OCI-LY1 (cell line): ENCODE measurements at regions not wholly inside any gene's neighbourhood (a gene's known extent, or its start where the extent isn't known, plus 50 kb on each side); places are given as distances from the start of the nearest gene placed in this dataset.
A peak's percentile ranks its signal among the peaks of the same experiment; 100 is the strongest.

Source experiments
- H2AFZ ChIP-seq: fragments of 200-600 bp; sonication (generic), shearing (Covaris generic); 2 replicates; pipeline ENCODE4 v1.6.0; 2014; ENCODE audit warnings: antibody characterized with exemption, mild to moderate bottlenecking, low read length
- H3F3A ChIP-seq: fragments of 200-600 bp; sonication (generic), shearing (Covaris generic); 2 replicates; pipeline ENCODE4 v1.6.0; 2014; ENCODE audit warnings: mild to moderate bottlenecking, antibody characterized with exemption, low read length, moderate library complexity; ENCODE audit not compliant: insufficient read depth
- H3K27ac ChIP-seq: fragments of 200-600 bp; sonication (generic); 2 replicates; pipeline ENCODE4 v1.5.1; 2014; ENCODE audit warnings: low read length, mixed run types, mild to moderate bottlenecking, low read depth; ENCODE audit not compliant: poor library complexity, severe bottlenecking
- H3K27me3 ChIP-seq: fragments of 200-600 bp; sonication (generic); 2 replicates; pipeline ENCODE4 v1.6.0; 2014; ENCODE audit warnings: antibody characterized with exemption, mild to moderate bottlenecking, low read length, moderate library complexity; ENCODE audit not compliant: insufficient read depth
- H3K36me3 ChIP-seq: fragments of 200-600 bp; sonication (generic); 2 replicates; pipeline ENCODE4 v1.6.1; 2014; ENCODE audit warnings: mild to moderate bottlenecking, antibody characterized with exemption, low read length, moderate library complexity, mixed read lengths; ENCODE audit not compliant: insufficient read depth
- H3K4me1 ChIP-seq: fragments of 200-600 bp; sonication (generic); 2 replicates; pipeline ENCODE4 v1.5.1; 2014; ENCODE audit warnings: mild to moderate bottlenecking, low read length, moderate library complexity; ENCODE audit not compliant: insufficient read depth, severe bottlenecking
- H3K4me2 ChIP-seq: fragments of 200-600 bp; sonication (generic), shearing (Covaris generic); 2 replicates; pipeline ENCODE4 v1.6.1; 2014; ENCODE audit warnings: low read length
- H3K4me3 ChIP-seq: fragments of 200-600 bp; sonication (generic); 2 replicates; pipeline ENCODE4 v1.5.1; 2014; ENCODE audit warnings: low read length, low read depth, mild to moderate bottlenecking, mixed read lengths; ENCODE audit not compliant: poor library complexity, severe bottlenecking
- H3K79me2 ChIP-seq: fragments of 200-600 bp; shearing (Covaris generic); 2 replicates; pipeline ENCODE4 v1.6.1; 2016; ENCODE audit warnings: mixed run types, low read length, mixed read lengths; ENCODE audit not compliant: insufficient read depth
- H3K9ac ChIP-seq: fragments of 200-600 bp; sonication (generic), shearing (Covaris generic); 2 replicates; pipeline ENCODE4 v1.6.1; 2014; ENCODE audit warnings: mild to moderate bottlenecking, low read length, mixed read lengths
- H3K9me2 ChIP-seq: fragments of 200-600 bp; sonication (generic), shearing (Covaris generic); 2 replicates; pipeline ENCODE4 v1.6.1; 2014; ENCODE audit warnings: low read depth, mild to moderate bottlenecking, low read length, mixed read lengths
- H3K9me3 ChIP-seq: fragments of 200-600 bp; shearing (Covaris generic); 2 replicates; pipeline ENCODE4 v1.6.1; 2014; ENCODE audit warnings: low read length, mixed read lengths
- H4K20me1 ChIP-seq: fragments of 200-600 bp; sonication (generic), shearing (Covaris generic); 2 replicates; pipeline ENCODE4 v1.6.0; 2016; ENCODE audit warnings: mild to moderate bottlenecking, low read length; ENCODE audit not compliant: insufficient read depth
- EZH2 ChIP-seq: fragments of 200-600 bp; sonication (generic), shearing (Covaris generic); IDR thresholded peaks from 2 replicates; pipeline ENCODE4 v1.8.0; 2017; ENCODE audit warnings: borderline replicate concordance, mixed run types, mild to moderate bottlenecking, antibody characterized with exemption, low read length, moderate library complexity, mixed read lengths
- TF ChIP-seq, protein P1 (sequence below): fragments of 200-600 bp; sonication (generic), shearing (Covaris generic); IDR thresholded peaks from 2 replicates; pipeline ENCODE4 v1.5.1; 2017; ENCODE audit warnings: mild to moderate bottlenecking, antibody characterized with exemption, low read length, moderate library complexity, mixed read lengths

DNA sequence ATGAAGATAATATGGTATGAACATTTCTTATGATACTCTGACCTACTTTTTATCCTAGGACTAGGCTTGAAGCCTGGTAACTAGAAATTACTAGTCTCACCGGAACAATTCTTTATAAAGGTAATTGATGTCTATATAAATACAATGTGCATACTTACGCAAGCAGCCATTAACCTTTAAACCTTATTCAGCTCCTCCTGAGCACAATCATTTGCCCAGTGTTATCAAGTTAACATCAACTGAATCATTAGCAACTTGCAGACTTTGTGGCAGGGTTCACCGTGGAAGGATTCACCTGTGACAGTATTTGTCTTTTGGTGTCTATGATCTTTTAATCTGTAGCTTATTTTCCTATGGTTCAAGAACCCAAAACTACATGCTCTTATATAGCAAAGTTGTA lies 508.6 kb upstream of the KLHL1 start:
- Histone ChIP-seq H4K20me1 (no peaks in the 10 kb centered on the region), H3K27ac (no peak overlapping the region), H3K4me3 (no peak overlapping the region), H3K27me3 (no peaks in the 10 kb centered on the region), H3K9ac (no peak overlapping the region), H3K4me2 (no peak overlapping the region), H3K36me3 (no peaks in the 10 kb centered on the region), H3K79me2 (no peaks in the 10 kb centered on the region), H3K9me3 (no peaks in the 10 kb centered on the region), H3K4me1 (no peaks in the 10 kb centered on the region), H2AFZ (no peak overlapping the region), H3K9me2 (no peaks in the 10 kb centered on the region), H3F3A (no peaks in the 10 kb centered on the region)
- no peak for TF ChIP-seq EZH2
- TF ChIP-seq, protein P1, sequence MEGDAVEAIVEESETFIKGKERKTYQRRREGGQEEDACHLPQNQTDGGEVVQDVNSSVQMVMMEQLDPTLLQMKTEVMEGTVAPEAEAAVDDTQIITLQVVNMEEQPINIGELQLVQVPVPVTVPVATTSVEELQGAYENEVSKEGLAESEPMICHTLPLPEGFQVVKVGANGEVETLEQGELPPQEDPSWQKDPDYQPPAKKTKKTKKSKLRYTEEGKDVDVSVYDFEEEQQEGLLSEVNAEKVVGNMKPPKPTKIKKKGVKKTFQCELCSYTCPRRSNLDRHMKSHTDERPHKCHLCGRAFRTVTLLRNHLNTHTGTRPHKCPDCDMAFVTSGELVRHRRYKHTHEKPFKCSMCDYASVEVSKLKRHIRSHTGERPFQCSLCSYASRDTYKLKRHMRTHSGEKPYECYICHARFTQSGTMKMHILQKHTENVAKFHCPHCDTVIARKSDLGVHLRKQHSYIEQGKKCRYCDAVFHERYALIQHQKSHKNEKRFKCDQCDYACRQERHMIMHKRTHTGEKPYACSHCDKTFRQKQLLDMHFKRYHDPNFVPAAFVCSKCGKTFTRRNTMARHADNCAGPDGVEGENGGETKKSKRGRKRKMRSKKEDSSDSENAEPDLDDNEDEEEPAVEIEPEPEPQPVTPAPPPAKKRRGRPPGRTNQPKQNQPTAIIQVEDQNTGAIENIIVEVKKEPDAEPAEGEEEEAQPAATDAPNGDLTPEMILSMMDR = no peak

DNA sequence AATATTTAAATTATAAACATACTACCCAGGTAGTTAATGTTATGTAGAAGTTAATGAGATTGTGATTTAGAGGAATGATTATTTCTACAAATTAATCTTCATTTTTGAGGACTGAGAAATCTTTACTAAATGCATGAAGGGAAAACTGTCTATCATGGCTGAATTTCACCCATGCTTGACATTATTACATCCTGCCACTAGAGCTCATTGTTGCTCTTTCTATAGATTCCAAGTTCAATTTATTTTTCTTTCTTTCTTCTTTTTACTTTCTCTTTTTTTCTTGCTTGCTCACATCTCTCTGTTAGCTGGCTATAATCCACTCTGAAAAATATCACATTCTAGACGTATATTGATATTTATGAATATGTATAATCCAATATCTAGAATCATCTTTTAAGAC lies 505.0 kb upstream of the KLHL1 start:
- Histone ChIP-seq H3K27me3 (no peaks in the 10 kb centered on the region), H3F3A (no peaks in the 10 kb centered on the region), H3K4me2 (no peak overlapping the region), H4K20me1 (no peaks in the 10 kb centered on the region), H3K9me2 (no peaks in the 10 kb centered on the region), H3K9ac (no peak overlapping the region), H3K9me3 (no peaks in the 10 kb centered on the region), H3K79me2 (no peaks in the 10 kb centered on the region), H3K36me3 (no peaks in the 10 kb centered on the region), H3K27ac (no peak overlapping the region), H3K4me3 (no peak overlapping the region), H2AFZ (no peak overlapping the region), H3K4me1 (no peaks in the 10 kb centered on the region)
- TF ChIP-seq, protein P1 = 0 out of 2 replicates have a peak, but pooled peaks have one; percentile 16
- TF ChIP-seq EZH2 = no peak

DNA sequence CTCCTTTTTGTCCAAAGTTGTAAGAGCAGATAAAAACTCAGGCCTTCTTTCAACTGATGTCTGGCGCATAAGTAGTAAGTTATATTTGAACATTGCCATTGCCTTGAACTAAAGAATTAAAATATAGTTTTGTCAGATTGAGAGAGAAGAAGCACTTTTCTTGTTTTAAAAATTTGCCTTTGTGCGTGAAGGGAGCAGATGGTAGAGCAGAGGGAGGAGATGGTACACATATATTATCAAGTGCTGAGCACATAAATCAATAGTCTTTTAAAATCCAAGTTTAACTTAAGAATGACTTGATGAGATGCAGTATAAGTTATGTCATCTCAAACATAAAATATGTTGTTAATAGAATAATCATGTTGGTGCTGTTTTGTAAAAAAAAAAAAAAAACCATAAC lies 504.6 kb upstream of the KLHL1 start:
- Histone ChIP-seq H3K4me2 (no peak overlapping the region), H3K27ac (no peak overlapping the region), H4K20me1 (no peaks in the 10 kb centered on the region), H3K27me3 (no peaks in the 10 kb centered on the region), H3K36me3 (no peaks in the 10 kb centered on the region), H3K9me3 (no peaks in the 10 kb centered on the region), H3K4me1 (no peaks in the 10 kb centered on the region), H3K79me2 (no peaks in the 10 kb centered on the region), H3F3A (no peaks in the 10 kb centered on the region), H3K4me3 (no peak overlapping the region), H2AFZ (no peak overlapping the region), H3K9me2 (no peaks in the 10 kb centered on the region), H3K9ac (no peak overlapping the region)
- TF ChIP-seq EZH2 = no peak
- TF ChIP-seq, protein P1 = no peak
